NCI-H446 treated with DMSO at 0.1 percent for 48 hours (cell line): ENCODE measurements at regions not wholly inside any gene's neighbourhood (a gene's known extent, or its start where the extent isn't known, plus 50 kb on each side); places are given as distances from the start of the nearest gene placed in this dataset.
"Not testable (repeated sequence)": the region's sequence is repeated elsewhere in the genome, so short reads cannot be mapped to it uniquely, and the experiment has no call there.

Experiments
- DNase-seq: peaks from one replicate; lab custom pipeline; 2025; lab: John Stamatoyannopoulos, UW

- DNase-seq: no peak
These were observed 103.1 kb upstream of the LYZL2 start for GRCh38 chr10:30732671-30733070.

GRCh38 chr10:30731963-30732362 is 102.4 kb upstream of the LYZL2 start:
- DNase-seq: no peak

GRCh38 chr10:30730306-30730705 is 100.8 kb upstream of the LYZL2 start:
- no peak for DNase-seq

GRCh38 chr10:30728766-30729165 is 99.2 kb upstream of the LYZL2 start:
- no peak for DNase-seq

GRCh38 chr10:30728127-30728526 is 98.6 kb upstream of the LYZL2 start:
- no peak for DNase-seq

- no peak for DNase-seq
These were observed 98.0 kb upstream of the LYZL2 start for GRCh38 chr10:30727524-30727923.

GRCh38 chr10:30726783-30727414 is 97.3 kb upstream of the LYZL2 start:
- peak; percentile 10 for DNase-seq

GRCh38 chr10:30725661-30726060 is 96.1 kb upstream of the LYZL2 start:
- no peak for DNase-seq

- DNase-seq: no peak
These were observed 94.7 kb upstream of the LYZL2 start for GRCh38 chr10:30724296-30724695.

GRCh38 chr10:30722956-30723620 is 93.5 kb upstream of the LYZL2 start:
- no peak for DNase-seq

- no peak for DNase-seq
These were observed 90.3 kb upstream of the LYZL2 start for GRCh38 chr10:30719832-30720231.

- no peak for DNase-seq
These were observed 80.3 kb upstream of the LYZL2 start for GRCh38 chr10:30709700-30710358.

GRCh38 chr10:30709229-30709628 is 79.7 kb upstream of the LYZL2 start:
- DNase-seq: no peak

- DNase-seq: no peak
These were observed 78.7 kb upstream of the LYZL2 start for GRCh38 chr10:30708234-30708633.

- DNase-seq: not testable (repeated sequence)
These were observed 76.6 kb upstream of the LYZL2 start for GRCh38 chr10:30706189-30706588.

GRCh38 chr10:30705625-30706149 is 76.1 kb upstream of the LYZL2 start:
- DNase-seq: no peak

- no peak for DNase-seq
These were observed 75.6 kb upstream of the LYZL2 start for GRCh38 chr10:30705101-30705624.

- DNase-seq: not testable (repeated sequence)
These were observed 75.1 kb upstream of the LYZL2 start for GRCh38 chr10:30704601-30705100.

- DNase-seq: no peak
These were observed 74.6 kb upstream of the LYZL2 start for GRCh38 chr10:30704026-30704600.

GRCh38 chr10:30703446-30703845 is 73.9 kb upstream of the LYZL2 start:
- not testable (repeated sequence) for DNase-seq

GRCh38 chr10:30702860-30703259 is 73.3 kb upstream of the LYZL2 start:
- no peak for DNase-seq

GRCh38 chr10:30701451-30702173 is 72.1 kb upstream of the LYZL2 start:
- no peak for DNase-seq
